PC-3 (cell line): ENCODE measurements at regions not wholly inside any gene's neighbourhood (a gene's known extent, or its start where the extent isn't known, plus 50 kb on each side); places are given as distances from the start of the nearest gene placed in this dataset.
"Not testable (repeated sequence)": the region's sequence is repeated elsewhere in the genome, so short reads cannot be mapped to it uniquely, and the experiment has no call there.

ENCODE experiments used
- ATAC-seq: fragments of 200-7000 bp; cut with Tn5 transposase; 2 replicates; pipeline ENCODE4 v1.9.1; 2020; ENCODE audit warnings: mild to moderate bottlenecking, moderate library complexity
- BruUV-seq: library from RNA; stranded (reverse); fragments of 400-500 nt; replicated peaks from 2 replicates; lab custom pipeline; 2021; lab: Mats Ljungman, UMichigan
- CTCF ChIA-PET: fragments of 300-600 bp; sonication (Branson Sonifier 250); formaldehyde crosslinking; loops from one replicate; lab custom pipeline; 2022; ENCODE audit warnings: antibody characterized with exemption; lab: Charles Lee
- POLR2A ChIA-PET: fragments of 300-600 bp; sonication (Branson Sonifier 250); formaldehyde crosslinking; loops from one replicate; lab custom pipeline; 2022; ENCODE audit warnings: antibody characterized with exemption; ENCODE audit not compliant: unreplicated experiment; lab: Charles Lee
- DNase-seq: peaks from one replicate; pipeline ENCODE4 v3.0.0-alpha.2; 2015
- H2AFZ ChIP-seq: fragments of 300-600 bp; sonication (generic); 2 replicates; pipeline ENCODE4 v1.6.0; 2016; ENCODE audit warnings: antibody characterized with exemption, low read length
- H3F3A ChIP-seq: fragments of 300-600 bp; sonication (generic); one replicate; pipeline ENCODE4 v1.6.0; 2017; ENCODE audit warnings: antibody characterized with exemption, low read length, control low read depth, mild to moderate bottlenecking; ENCODE audit not compliant: unreplicated experiment
- H3K27ac ChIP-seq: fragments of 300-600 bp; sonication (generic); 2 replicates; pipeline ENCODE4 v1.5.1; 2016; ENCODE audit warnings: mild to moderate bottlenecking, low read length
- H3K27me3 ChIP-seq: fragments of 300-600 bp; sonication (generic); 2 replicates; pipeline ENCODE4 v1.6.1; 2016; ENCODE audit warnings: low read length, mixed read lengths
- H3K36me3 ChIP-seq: fragments of 300-600 bp; sonication (generic); 2 replicates; pipeline ENCODE4 v1.6.1; 2016; ENCODE audit warnings: low read depth, mixed run types, low read length, mixed read lengths
- H3K4me1 ChIP-seq: fragments of 300-600 bp; sonication (generic); 2 replicates; pipeline ENCODE4 v1.5.1; 2016; ENCODE audit warnings: low read length; ENCODE audit not compliant: insufficient read depth
- H3K4me2 ChIP-seq: fragments of 300-600 bp; sonication (generic); 2 replicates; pipeline ENCODE4 v1.6.0; 2016; ENCODE audit warnings: low read length
- H3K4me3 ChIP-seq: fragments of 300-600 bp; sonication (generic); 2 replicates; pipeline ENCODE4 v1.5.1; 2016; ENCODE audit warnings: mild to moderate bottlenecking, low read length, mixed read lengths
- H3K79me2 ChIP-seq: fragments of 300-600 bp; sonication (generic); 2 replicates; pipeline ENCODE4 v1.6.1; 2017; ENCODE audit warnings: low read length, mixed read lengths
- H3K9ac ChIP-seq: fragments of 300-600 bp; sonication (generic); 2 replicates; pipeline ENCODE4 v1.6.0; 2016; ENCODE audit warnings: mild to moderate bottlenecking, low read length
- H3K9me2 ChIP-seq: fragments of 300-600 bp; sonication (generic); replicated peaks from 2 replicates; pipeline ENCODE4 v1.6.1; 2016; ENCODE audit warnings: mixed run types, low read length, mixed read lengths
- H3K9me3 ChIP-seq: fragments of 300-600 bp; sonication (generic); 2 replicates; pipeline ENCODE4 v1.6.1; 2016; ENCODE audit warnings: low read length, mixed read lengths
- H4K20me1 ChIP-seq: fragments of 300-600 bp; sonication (generic); 2 replicates; pipeline ENCODE4 v1.6.1; 2016; ENCODE audit warnings: low read length, mixed read lengths
- EZH2 ChIP-seq: fragments of 300-600 bp; sonication (generic); IDR thresholded peaks from one replicate; pipeline ENCODE4 v1.6.1; 2017; ENCODE audit warnings: antibody characterized with exemption, mild to moderate bottlenecking, low read length; ENCODE audit not compliant: unreplicated experiment
- EZH2phosphoT487 ChIP-seq: fragments of 300-600 bp; sonication (generic); IDR thresholded peaks from 2 replicates; pipeline ENCODE4 v1.6.1; 2018; ENCODE audit warnings: mild to moderate bottlenecking, antibody characterized with exemption, low read length, borderline replicate concordance
- intact Hi-C: fragments of 100-400 bp; cut with micrococcal nuclease; formaldehyde crosslinking; loops from 2 replicates; pipeline ENCODE4 v1.9.0; 2023
- TF ChIP-seq, protein P1 (sequence below): fragments of 300-600 bp; sonication (generic); conservative IDR thresholded peaks from 2 replicates; pipeline ENCODE4 v1.5.1; 2017; ENCODE audit warnings: antibody characterized with exemption, low read depth, mild to moderate bottlenecking, low read length

DNA sequence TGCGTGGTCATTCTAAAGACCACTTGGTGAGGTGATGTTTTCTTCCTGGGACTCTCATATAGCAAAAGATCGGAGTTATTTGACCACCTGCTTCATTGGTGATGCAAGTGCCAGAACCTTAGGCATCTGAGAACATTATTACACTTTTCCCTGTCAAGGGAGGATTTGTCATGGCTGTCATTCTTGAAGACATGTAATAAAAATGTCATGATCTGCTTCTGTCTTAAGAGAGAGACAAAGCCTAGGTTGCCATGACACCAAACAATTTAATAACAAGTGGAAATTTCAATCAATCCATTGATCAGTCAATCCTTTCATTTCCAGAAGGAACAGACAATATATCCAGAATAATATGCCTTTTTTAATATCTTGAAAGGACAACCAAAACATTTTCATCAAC lies 97.9 kb upstream of the OR13H1 start:
- intact Hi-C loops, result no loop called here
- no peaks in the 10 kb centered on the region for H3F3A ChIP-seq
- no peaks in the 10 kb centered on the region for H3K9me2 ChIP-seq
- H3K4me1 ChIP-seq, result no peaks in the 10 kb centered on the region
- H4K20me1 ChIP-seq, result no peaks in the 10 kb centered on the region
- BruUV-seq, result no TSS peak
- TF ChIP-seq, protein P1, sequence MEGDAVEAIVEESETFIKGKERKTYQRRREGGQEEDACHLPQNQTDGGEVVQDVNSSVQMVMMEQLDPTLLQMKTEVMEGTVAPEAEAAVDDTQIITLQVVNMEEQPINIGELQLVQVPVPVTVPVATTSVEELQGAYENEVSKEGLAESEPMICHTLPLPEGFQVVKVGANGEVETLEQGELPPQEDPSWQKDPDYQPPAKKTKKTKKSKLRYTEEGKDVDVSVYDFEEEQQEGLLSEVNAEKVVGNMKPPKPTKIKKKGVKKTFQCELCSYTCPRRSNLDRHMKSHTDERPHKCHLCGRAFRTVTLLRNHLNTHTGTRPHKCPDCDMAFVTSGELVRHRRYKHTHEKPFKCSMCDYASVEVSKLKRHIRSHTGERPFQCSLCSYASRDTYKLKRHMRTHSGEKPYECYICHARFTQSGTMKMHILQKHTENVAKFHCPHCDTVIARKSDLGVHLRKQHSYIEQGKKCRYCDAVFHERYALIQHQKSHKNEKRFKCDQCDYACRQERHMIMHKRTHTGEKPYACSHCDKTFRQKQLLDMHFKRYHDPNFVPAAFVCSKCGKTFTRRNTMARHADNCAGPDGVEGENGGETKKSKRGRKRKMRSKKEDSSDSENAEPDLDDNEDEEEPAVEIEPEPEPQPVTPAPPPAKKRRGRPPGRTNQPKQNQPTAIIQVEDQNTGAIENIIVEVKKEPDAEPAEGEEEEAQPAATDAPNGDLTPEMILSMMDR, result no peak
- TF ChIP-seq EZH2 (no peak), EZH2phosphoT487 (no peak)
- H3K9ac ChIP-seq, result no peak overlapping the region
- DNase-seq (no peak), ATAC-seq (no peak)
- no peaks in the 10 kb centered on the region for H3K27me3 ChIP-seq
- H2AFZ ChIP-seq, result no peak overlapping the region
- H3K4me2 ChIP-seq, result no peak overlapping the region
- no peaks in the 10 kb centered on the region for H3K79me2 ChIP-seq
- no peaks in the 10 kb centered on the region for H3K36me3 ChIP-seq
- CTCF ChIA-PET, result no interaction called here
- H3K4me3 ChIP-seq, result no peak overlapping the region
- no peaks in the 10 kb centered on the region for H3K9me3 ChIP-seq
- POLR2A ChIA-PET, result no interaction called here
- no peak overlapping the region for H3K27ac ChIP-seq

DNA sequence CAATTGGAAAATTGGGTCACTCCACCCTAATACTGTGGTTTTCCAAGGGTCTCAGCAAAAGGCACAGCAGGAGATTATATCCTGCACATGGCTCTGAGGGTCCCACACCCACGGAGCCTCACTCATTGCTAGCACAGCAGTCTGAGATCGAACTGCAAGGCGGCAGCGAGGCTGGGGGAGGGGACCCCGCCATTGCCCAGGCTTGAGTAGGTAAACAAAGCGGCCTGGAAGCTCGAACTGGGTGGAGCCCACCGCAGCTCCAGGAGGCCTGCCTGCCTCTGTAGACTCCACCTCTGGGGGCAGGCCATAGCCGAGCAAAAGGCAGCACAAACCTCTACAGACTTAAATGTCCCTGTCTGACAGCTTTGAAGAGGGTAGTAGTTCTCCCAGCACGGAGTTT lies 82.0 kb upstream of the OR13H1 start:
- POLR2A ChIA-PET, H3F3A ChIP-seq, intact Hi-C loops, BruUV-seq, H3K4me2 ChIP-seq, H3K79me2 ChIP-seq, H2AFZ ChIP-seq, H3K9me2 ChIP-seq, H3K27ac ChIP-seq, H3K9ac ChIP-seq, H3K4me1 ChIP-seq, CTCF ChIA-PET, H3K27me3 ChIP-seq, H4K20me1 ChIP-seq, H3K36me3 ChIP-seq, H3K9me3 ChIP-seq, H3K4me3 ChIP-seq, ATAC-seq, DNase-seq: not testable (repeated sequence)

DNA sequence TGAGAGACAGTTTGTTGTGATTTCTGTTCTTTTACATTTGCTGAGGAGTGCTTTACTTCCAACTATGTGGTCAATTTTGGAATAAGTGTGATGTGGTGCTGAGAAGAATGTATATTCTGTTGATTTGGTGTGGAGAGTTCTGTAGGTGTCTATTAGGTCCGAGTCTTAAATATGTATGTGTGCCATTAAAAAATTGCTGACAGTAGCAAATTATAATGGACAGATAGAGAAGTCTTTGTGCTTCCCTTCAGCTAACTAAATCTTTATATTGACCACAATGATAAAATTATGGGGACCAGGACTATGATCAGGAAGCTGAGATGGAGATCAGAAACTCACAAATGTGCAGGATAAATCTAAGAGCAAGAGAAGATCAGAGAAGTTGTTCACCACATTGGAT lies 70.1 kb upstream of the OR13H1 start:
- CTCF ChIA-PET, H3K4me3 ChIP-seq, H3F3A ChIP-seq, ATAC-seq, H4K20me1 ChIP-seq, intact Hi-C loops, H3K4me1 ChIP-seq, BruUV-seq, H3K4me2 ChIP-seq, H3K79me2 ChIP-seq, H3K9me3 ChIP-seq, H2AFZ ChIP-seq, H3K27me3 ChIP-seq, POLR2A ChIA-PET, H3K36me3 ChIP-seq, DNase-seq, H3K9me2 ChIP-seq, H3K27ac ChIP-seq, H3K9ac ChIP-seq: not testable (repeated sequence)

DNA sequence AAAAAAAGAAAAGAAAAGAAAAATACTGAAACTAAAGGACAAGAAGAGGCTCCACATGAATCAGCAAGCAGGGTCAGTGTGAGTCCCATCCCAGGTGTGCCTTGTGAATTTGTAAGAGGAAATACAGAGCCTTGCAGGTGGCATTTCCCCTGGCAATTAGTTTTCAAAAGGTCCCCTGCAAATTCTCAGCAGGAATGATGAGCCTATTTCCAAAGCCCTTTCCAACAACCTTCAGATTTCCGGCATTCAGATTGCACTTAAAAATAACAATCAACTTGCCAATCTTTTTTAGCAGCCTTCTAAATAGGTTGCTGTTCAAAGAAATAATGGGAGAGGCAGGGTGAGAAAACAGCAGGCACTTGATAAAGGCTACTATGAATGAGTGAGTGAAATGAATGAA lies 66.4 kb upstream of the OR13H1 start:
- no TSS peak for BruUV-seq
- intact Hi-C loops, result no loop called here
- H3K4me3 ChIP-seq, result no peak overlapping the region
- H3F3A ChIP-seq, result no peaks in the 10 kb centered on the region
- TF ChIP-seq, protein P1, result no peak
- no peak for TF ChIP-seq EZH2phosphoT487
- TF ChIP-seq EZH2, result no peak
- no peaks in the 10 kb centered on the region for H3K9me2 ChIP-seq
- DNase-seq (no peak), ATAC-seq (no peak)
- H3K27me3 ChIP-seq, result no peaks in the 10 kb centered on the region
- H2AFZ ChIP-seq, result no peak overlapping the region
- H3K36me3 ChIP-seq, result no peaks in the 10 kb centered on the region
- no peaks in the 10 kb centered on the region for H3K4me1 ChIP-seq
- no peaks in the 10 kb centered on the region for H4K20me1 ChIP-seq
- H3K79me2 ChIP-seq, result no peaks in the 10 kb centered on the region
- H3K9ac ChIP-seq, result no peak overlapping the region
- ChIA-PET POLR2A (no interaction called here), CTCF (no interaction called here)
- no peaks in the 10 kb centered on the region for H3K9me3 ChIP-seq
- H3K27ac ChIP-seq, result no peak overlapping the region
- H3K4me2 ChIP-seq, result no peak overlapping the region
